SK-N-SH (cell line): ENCODE measurements at regions not wholly inside any gene's neighbourhood (a gene's known extent, or its start where the extent isn't known, plus 50 kb on each side); places are given as distances from the start of the nearest gene placed in this dataset.

ENCODE experiments used
- CTCF ChIA-PET: fragments of 300-600, 350-600 bp; formaldehyde crosslinking; extraction: SDS; loops from one replicate; lab custom pipeline; 2021; lab: Yijun Ruan, JAX
- POLR2A ChIA-PET: fragments of 350-600 bp; sonication (Branson Sonifier 250); formaldehyde crosslinking; extraction: SDS; loops from one replicate; lab custom pipeline; 2020; ENCODE audit warnings: antibody characterized with exemption, inconsistent platforms; lab: Yijun Ruan, JAX
- DNase-seq: peaks from one replicate; pipeline ENCODE4 v3.0.0; 2012
- H2AFZ ChIP-seq: fragments of 200-600 bp; sonication (generic); 2 replicates; pipeline ENCODE4 v1.8.1; 2016; ENCODE audit warnings: antibody characterized with exemption, mild to moderate bottlenecking, low read depth
- H3F3A ChIP-seq: fragments of 200-600 bp; sonication (generic); replicated peaks from 2 replicates; pipeline ENCODE3; 2016; ENCODE audit warnings: antibody characterized with exemption, mild to moderate bottlenecking; ENCODE audit not compliant: insufficient read depth
- H3K27ac ChIP-seq, 2 experiments: fragments of 200-500 bp in 1 of 2; fragments of 200-600 bp in 1 of 2; sonication (Bioruptor generic) in 1 of 2; sonication (generic), shearing (Covaris generic) in 1 of 2; 2 replicates each; pipeline versions ENCODE4 v1.5.1 to v1.6.1; 2014 to 2016; ENCODE audit warnings: low read depth in 2 of 2, inconsistent platforms in 1 of 2, low read length in 1 of 2, mild to moderate bottlenecking in 1 of 2, mixed read lengths in 1 of 2
- H3K27me3 ChIP-seq: fragments of 200-600 bp; sonication (generic), shearing (Covaris generic); 2 replicates; pipeline ENCODE4 v1.6.1; 2016; ENCODE audit warnings: mixed run types; ENCODE audit not compliant: insufficient read depth
- H3K36me3 ChIP-seq, 2 experiments: fragments of 200-500 bp in 1 of 2; fragments of 200-600 bp in 1 of 2; sonication (Bioruptor generic) in 1 of 2; sonication (generic) in 1 of 2; replicated peaks in 1 of 2; 2 replicates each; pipeline versions ENCODE3 to v1.5.1; 2014 to 2016; ENCODE audit warnings: low read length in 1 of 2, mild to moderate bottlenecking in 1 of 2; ENCODE audit not compliant: insufficient read depth in 2 of 2, control insufficient read depth in 1 of 2
- H3K4me1 ChIP-seq, 2 experiments: fragments of 200-500 bp in 1 of 2; fragments of 200-600 bp in 1 of 2; sonication (Bioruptor generic) in 1 of 2; sonication (generic), shearing (Covaris generic) in 1 of 2; 2 replicates each; pipeline versions ENCODE4 v1.5.1 to v1.6.1; 2014 to 2016; ENCODE audit warnings: low read depth in 1 of 2, low read length in 1 of 2, mixed run types in 1 of 2; ENCODE audit not compliant: insufficient read depth in 2 of 2, control insufficient read depth in 1 of 2
- H3K4me2 ChIP-seq: fragments of 200-600 bp; sonication (generic), shearing (Covaris generic); 2 replicates; pipeline ENCODE4 v1.6.1; 2017; ENCODE audit warnings: mixed run types
- H3K4me3 ChIP-seq, 2 experiments: fragments of 200-500 bp in 1 of 2; fragments of 200-600 bp in 1 of 2; sonication (Bioruptor generic) in 1 of 2; sonication (generic), shearing (Covaris generic) in 1 of 2; 2 replicates each; pipeline versions ENCODE4 v1.5.1 to v1.8.1; 2014 to 2016; ENCODE audit warnings: low read depth in 2 of 2, inconsistent platforms in 1 of 2, low read length in 1 of 2, mild to moderate bottlenecking in 1 of 2, mixed read lengths in 1 of 2, moderate library complexity in 1 of 2
- H3K79me2 ChIP-seq: fragments of 200-600 bp; sonication (generic); 2 replicates; pipeline ENCODE4 v1.8.1; 2017; ENCODE audit warnings: mild to moderate bottlenecking; ENCODE audit not compliant: insufficient read depth
- H3K9ac ChIP-seq: fragments of 200-600 bp; sonication (generic); 2 replicates; pipeline ENCODE4 v1.6.1; 2017; ENCODE audit warnings: mixed run types
- H3K9me2 ChIP-seq: fragments of 200-600 bp; sonication (generic); 2 replicates; pipeline ENCODE4 v1.6.1; 2017; ENCODE audit warnings: mixed run types
- H3K9me3 ChIP-seq: fragments of 200-600 bp; sonication (generic); 2 replicates; pipeline ENCODE4 v1.6.1; 2017; ENCODE audit warnings: mixed run types, mild to moderate bottlenecking, moderate library complexity
- H4K20me1 ChIP-seq: fragments of 200-600 bp; sonication (generic); 2 replicates; pipeline ENCODE4 v1.6.1; 2017; ENCODE audit warnings: mild to moderate bottlenecking, mixed run types; ENCODE audit not compliant: insufficient read depth
- CHD2 ChIP-seq: fragments of 150-350 bp; IDR thresholded peaks from 2 replicates; pipeline ENCODE4 v1.6.1; 2018; ENCODE audit warnings: low read length; ENCODE audit not compliant: partially characterized antibody
- ELF1 ChIP-seq: IDR thresholded peaks from 2 replicates; pipeline ENCODE4 v1.4.0; 2012
- EP300 ChIP-seq, 2 experiments: IDR thresholded peaks; 2 replicates each; pipeline versions ENCODE4 v1.4.0 to v1.6.1; 2012; ENCODE audit warnings: borderline replicate concordance in 1 of 2, low read depth in 1 of 2, low read length in 1 of 2
- EZH2phosphoT487 ChIP-seq: fragments of 200-600 bp; sonication (generic); IDR thresholded peaks from 2 replicates; pipeline ENCODE4 v1.6.1; 2017; ENCODE audit warnings: low read depth, mixed run types, mild to moderate bottlenecking, antibody characterized with exemption, moderate library complexity, borderline replicate concordance
- GABPA ChIP-seq: IDR thresholded peaks from 2 replicates; pipeline ENCODE4 v1.4.0; 2012; ENCODE audit warnings: low read depth, mild to moderate bottlenecking
- JUND ChIP-seq: IDR thresholded peaks from 2 replicates; pipeline ENCODE4 v1.4.0; 2012
- MEF2A ChIP-seq: IDR thresholded peaks from 2 replicates; pipeline ENCODE4 v1.4.0; 2012; ENCODE audit warnings: low read depth, borderline replicate concordance
- NFIC ChIP-seq: IDR thresholded peaks from 2 replicates; pipeline ENCODE4 v1.4.0; 2012; ENCODE audit warnings: borderline replicate concordance
- NRF1 ChIP-seq: IDR thresholded peaks from 2 replicates; pipeline ENCODE4 v1.6.1; 2012; ENCODE audit warnings: low read depth, mild to moderate bottlenecking, low read length
- POLR2AphosphoS5 ChIP-seq: IDR thresholded peaks from 2 replicates; pipeline ENCODE4 v1.6.1; 2012; ENCODE audit warnings: low read depth, low read length
- RAD21 ChIP-seq: IDR thresholded peaks from 2 replicates; pipeline ENCODE4 v1.6.1; 2012; ENCODE audit warnings: mild to moderate bottlenecking, low read length
- RCOR1 ChIP-seq: fragments of 150-350 bp; IDR thresholded peaks from 2 replicates; pipeline ENCODE4 v1.6.1; 2017; ENCODE audit warnings: antibody characterized with exemption, low read length
- RFX5 ChIP-seq: IDR thresholded peaks from 2 replicates; pipeline ENCODE4 v1.6.1; 2012; ENCODE audit warnings: mild to moderate bottlenecking, improper control_type of control experiment, low read length
- RXRA ChIP-seq: IDR thresholded peaks from 2 replicates; pipeline ENCODE4 v1.4.0; 2012; ENCODE audit warnings: low read depth, mild to moderate bottlenecking, borderline replicate concordance
- SIN3A ChIP-seq: IDR thresholded peaks from 2 replicates; pipeline ENCODE4 v1.6.1; 2012; ENCODE audit warnings: low read depth, mild to moderate bottlenecking, low read length, moderate library complexity, borderline replicate concordance
- SMC3 ChIP-seq: IDR thresholded peaks from 2 replicates; pipeline ENCODE4 v1.6.1; 2012; ENCODE audit warnings: low read depth, low read length, improper control_type of control experiment
- TAF1 ChIP-seq: IDR thresholded peaks from 2 replicates; pipeline ENCODE4 v1.6.1; 2012; ENCODE audit warnings: low read depth, mild to moderate bottlenecking, low read length, moderate library complexity, borderline replicate concordance
- TEAD4 ChIP-seq: IDR thresholded peaks from 2 replicates; pipeline ENCODE4 v1.4.0; 2012; ENCODE audit warnings: mild to moderate bottlenecking, borderline replicate concordance; ENCODE audit not compliant: insufficient read depth
- WGBS: methylation state at CpG from one replicate; pipeline ENCODE4 v1.1.6; 2017; ENCODE audit warnings: low lambda C conversion rate; 5-methylcytosine and 5-hydroxymethylcytosine counted together
- TF ChIP-seq, protein P1 (sequence below): IDR thresholded peaks from 2 replicates; pipeline ENCODE4 v1.4.0; 2012; ENCODE audit warnings: low read depth, borderline replicate concordance
- TF ChIP-seq, protein P2 (sequence below): IDR thresholded peaks from 2 replicates; pipeline ENCODE4 v1.4.0; 2012; ENCODE audit warnings: low read depth, borderline replicate concordance
- TF ChIP-seq, protein P3 (sequence below): fragments of 200-600 bp; sonication (generic); IDR thresholded peaks from 2 replicates; pipeline ENCODE4 v1.6.1; 2017; ENCODE audit warnings: antibody characterized with exemption, mild to moderate bottlenecking, moderate library complexity

DNA sequence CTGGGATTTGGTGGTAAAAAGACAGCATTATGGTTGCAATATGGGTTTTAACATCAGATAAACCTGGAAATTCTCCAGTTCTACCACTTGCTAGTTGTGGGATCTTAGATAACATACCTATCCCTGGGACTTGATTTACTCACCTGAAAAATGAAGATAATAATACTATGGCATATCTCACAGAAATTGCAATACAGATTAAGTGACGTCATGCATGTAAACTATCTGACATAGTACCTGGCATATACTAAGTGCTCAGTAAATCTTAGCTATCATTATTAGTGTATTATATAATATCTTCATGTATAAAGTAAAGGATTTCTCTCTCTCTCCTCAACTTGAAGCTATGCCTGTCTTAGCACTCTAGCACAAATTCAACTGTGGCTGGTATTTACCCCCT lies 192.5 kb downstream of the PCDH19 start:
- 6% methylated on average over 1 of the region's 1 CpG for WGBS
- POLR2A ChIA-PET: no interaction called here

DNA sequence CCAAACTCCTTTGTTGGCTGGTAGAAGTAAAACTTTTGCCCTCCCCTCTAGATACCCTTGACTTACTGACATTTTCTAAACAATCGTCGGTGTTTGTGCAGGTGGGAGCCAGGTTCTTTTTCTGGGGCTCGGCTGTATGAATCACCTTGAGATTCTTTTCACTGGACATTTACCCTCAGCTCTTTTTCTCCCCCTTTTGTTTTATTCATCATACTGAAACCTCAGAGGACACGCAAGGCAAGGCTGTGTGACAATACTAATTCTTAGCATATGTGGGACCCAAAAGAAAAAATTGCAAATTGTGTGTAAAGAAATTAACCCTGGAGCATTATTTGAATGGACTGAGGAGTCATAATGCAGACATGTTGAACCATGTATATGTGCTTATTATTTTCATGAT lies 194.0 kb downstream of the PCDH19 start:
- CTCF ChIA-PET: no interaction called here
- 1% methylated on average over 4 of the region's 4 CpGs for WGBS

More for the DNA sequence above, 192.5 kb downstream of the PCDH19 start:
- H3F3A ChIP-seq: no peaks in the 10 kb centered on the region
- H4K20me1 ChIP-seq: no peaks in the 10 kb centered on the region
- no peak overlapping the region for H3K27ac ChIP-seq
- no peaks in the 10 kb centered on the region for H3K9me2 ChIP-seq
- no peaks in the 10 kb centered on the region for H3K9me3 ChIP-seq
- no peak overlapping the region for H3K4me2 ChIP-seq
- no peaks in the 10 kb centered on the region; the same call in 1 of the 2 replicates for H3K27me3 ChIP-seq
- no peaks in the 10 kb centered on the region for H3K36me3 ChIP-seq
- CTCF ChIA-PET: interaction anchor here (1.0 kb wide), 1 partner anchor 230 kb away, joined by 3 read pairs; no protein-coding TSS in a partner anchor
- no peak for DNase-seq
- H3K4me1 ChIP-seq: no peaks in the 10 kb centered on the region
- TF ChIP-seq RCOR1 (no peak), TEAD4 (no peak), SIN3A (no peak), SMC3 (no peak), EZH2phosphoT487 (no peak), RFX5 (no peak), JUND (no peak), MEF2A (no peak), RAD21 (no peak), CHD2 (no peak), ELF1 (no peak), RXRA (no peak)
- TF ChIP-seq, protein P1, sequence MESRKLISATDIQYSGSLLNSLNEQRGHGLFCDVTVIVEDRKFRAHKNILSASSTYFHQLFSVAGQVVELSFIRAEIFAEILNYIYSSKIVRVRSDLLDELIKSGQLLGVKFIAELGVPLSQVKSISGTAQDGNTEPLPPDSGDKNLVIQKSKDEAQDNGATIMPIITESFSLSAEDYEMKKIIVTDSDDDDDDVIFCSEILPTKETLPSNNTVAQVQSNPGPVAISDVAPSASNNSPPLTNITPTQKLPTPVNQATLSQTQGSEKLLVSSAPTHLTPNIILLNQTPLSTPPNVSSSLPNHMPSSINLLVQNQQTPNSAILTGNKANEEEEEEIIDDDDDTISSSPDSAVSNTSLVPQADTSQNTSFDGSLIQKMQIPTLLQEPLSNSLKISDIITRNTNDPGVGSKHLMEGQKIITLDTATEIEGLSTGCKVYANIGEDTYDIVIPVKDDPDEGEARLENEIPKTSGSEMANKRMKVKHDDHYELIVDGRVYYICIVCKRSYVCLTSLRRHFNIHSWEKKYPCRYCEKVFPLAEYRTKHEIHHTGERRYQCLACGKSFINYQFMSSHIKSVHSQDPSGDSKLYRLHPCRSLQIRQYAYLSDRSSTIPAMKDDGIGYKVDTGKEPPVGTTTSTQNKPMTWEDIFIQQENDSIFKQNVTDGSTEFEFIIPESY: no peak
- TF ChIP-seq, protein P2, sequence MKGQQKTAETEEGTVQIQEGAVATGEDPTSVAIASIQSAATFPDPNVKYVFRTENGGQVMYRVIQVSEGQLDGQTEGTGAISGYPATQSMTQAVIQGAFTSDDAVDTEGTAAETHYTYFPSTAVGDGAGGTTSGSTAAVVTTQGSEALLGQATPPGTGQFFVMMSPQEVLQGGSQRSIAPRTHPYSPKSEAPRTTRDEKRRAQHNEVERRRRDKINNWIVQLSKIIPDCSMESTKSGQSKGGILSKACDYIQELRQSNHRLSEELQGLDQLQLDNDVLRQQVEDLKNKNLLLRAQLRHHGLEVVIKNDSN: no peak
- H3K4me3 ChIP-seq: no peak overlapping the region
- H3K79me2 ChIP-seq: no peaks in the 10 kb centered on the region
- no peak overlapping the region for H2AFZ ChIP-seq
- no peak overlapping the region for H3K9ac ChIP-seq

More for the DNA sequence above, 194.0 kb downstream of the PCDH19 start:
- H3K4me2 ChIP-seq: no peak overlapping the region
- H3K36me3 ChIP-seq: no peaks in the 10 kb centered on the region
- no peaks in the 10 kb centered on the region for H4K20me1 ChIP-seq
- H3K4me1 ChIP-seq: no peaks in the 10 kb centered on the region
- no peak overlapping the region for H2AFZ ChIP-seq
- H3K27ac ChIP-seq: no peak overlapping the region
- POLR2A ChIA-PET: no interaction called here
- H3K79me2 ChIP-seq: no peaks in the 10 kb centered on the region
- H3K4me3 ChIP-seq: no peak overlapping the region
- no peaks in the 10 kb centered on the region for H3K9me3 ChIP-seq
- TF ChIP-seq RFX5: no peak
- TF ChIP-seq POLR2AphosphoS5: no peak
- TF ChIP-seq SIN3A: no peak
- TF ChIP-seq TAF1: no peak
- no peak for TF ChIP-seq MEF2A
- TF ChIP-seq SMC3: no peak
- TF ChIP-seq EP300 (IDR thresholded peaks at IDR 0.05; ENCODE audit: borderline replicate concordance in 1 of 2, low read depth in 1 of 2, low read length in 1 of 2): no peak
- TF ChIP-seq, protein P3, sequence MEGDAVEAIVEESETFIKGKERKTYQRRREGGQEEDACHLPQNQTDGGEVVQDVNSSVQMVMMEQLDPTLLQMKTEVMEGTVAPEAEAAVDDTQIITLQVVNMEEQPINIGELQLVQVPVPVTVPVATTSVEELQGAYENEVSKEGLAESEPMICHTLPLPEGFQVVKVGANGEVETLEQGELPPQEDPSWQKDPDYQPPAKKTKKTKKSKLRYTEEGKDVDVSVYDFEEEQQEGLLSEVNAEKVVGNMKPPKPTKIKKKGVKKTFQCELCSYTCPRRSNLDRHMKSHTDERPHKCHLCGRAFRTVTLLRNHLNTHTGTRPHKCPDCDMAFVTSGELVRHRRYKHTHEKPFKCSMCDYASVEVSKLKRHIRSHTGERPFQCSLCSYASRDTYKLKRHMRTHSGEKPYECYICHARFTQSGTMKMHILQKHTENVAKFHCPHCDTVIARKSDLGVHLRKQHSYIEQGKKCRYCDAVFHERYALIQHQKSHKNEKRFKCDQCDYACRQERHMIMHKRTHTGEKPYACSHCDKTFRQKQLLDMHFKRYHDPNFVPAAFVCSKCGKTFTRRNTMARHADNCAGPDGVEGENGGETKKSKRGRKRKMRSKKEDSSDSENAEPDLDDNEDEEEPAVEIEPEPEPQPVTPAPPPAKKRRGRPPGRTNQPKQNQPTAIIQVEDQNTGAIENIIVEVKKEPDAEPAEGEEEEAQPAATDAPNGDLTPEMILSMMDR: no peak
- TF ChIP-seq NFIC: no peak
- no peak for TF ChIP-seq NRF1
- no peak for TF ChIP-seq EZH2phosphoT487
- TF ChIP-seq GABPA: no peak
- TF ChIP-seq, all 33 proteins: peak for 0
- no peak for DNase-seq
- Histone ChIP-seq H3K9me2 (no peaks in the 10 kb centered on the region), H3K27me3 (no peaks in the 10 kb centered on the region; the same call in 1 of the 2 replicates), H3K9ac (no peak overlapping the region), H3F3A (no peaks in the 10 kb centered on the region)
